ENCODE measurements at regions not wholly inside any gene's neighbourhood (a gene's known extent, or its start where the extent isn't known, plus 50 kb on each side); places are given as distances from the start of the nearest gene placed in this dataset.

DNA sequence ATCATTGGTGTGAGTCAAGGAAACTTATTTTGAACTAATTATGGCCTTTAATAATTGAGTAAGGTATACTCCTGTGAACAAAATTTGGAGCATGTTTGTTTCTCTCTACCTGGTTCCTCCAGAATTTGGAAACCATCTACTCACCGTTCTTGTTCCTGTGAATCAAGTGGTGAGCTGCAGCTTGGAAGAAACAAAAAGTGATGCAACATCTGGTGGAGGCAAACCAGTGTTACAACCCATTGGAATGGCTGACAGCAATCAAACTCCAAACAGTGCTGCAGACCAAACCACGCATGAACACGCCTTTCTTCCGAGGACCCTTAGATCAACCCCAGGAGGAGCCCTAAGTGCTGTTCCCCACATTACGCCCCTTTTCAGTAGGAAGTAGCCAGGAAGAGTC is 104.7 kb upstream of the VASH1 start:
- no peak overlapping the region for H3K27ac ChIP-seq
- no peak for DNase-seq (ENCODE audit: low read depth, low spot score)

- H3K27ac ChIP-seq, result no peak overlapping the region
Observed at GRCh38 chr14:76657404-76657803, 103.9 kb upstream of the VASH1 start.

DNA sequence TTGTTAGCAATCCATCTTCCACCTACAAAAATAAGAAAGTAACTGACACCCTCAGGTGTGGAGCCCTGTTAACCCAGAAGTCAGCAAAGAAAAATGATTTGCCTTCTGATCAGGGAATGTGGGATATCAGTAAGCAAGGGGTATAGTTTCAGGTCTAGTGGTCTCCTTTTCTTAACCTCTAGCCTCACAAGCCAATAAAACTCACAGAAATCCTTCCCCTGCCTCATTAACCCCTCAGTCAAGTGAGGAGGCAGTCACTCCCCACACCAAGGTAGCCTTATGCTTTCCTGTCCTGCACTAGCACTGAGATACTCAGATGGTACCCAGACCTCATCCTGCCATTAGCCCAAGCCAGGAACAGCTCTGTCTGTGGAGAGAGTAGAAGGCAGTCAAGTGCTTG is 103.4 kb upstream of the VASH1 start:
- DNase-seq (ENCODE audit: low read depth, low spot score), result no peak
- H3K27ac ChIP-seq, result no peak overlapping the region

More at GRCh38 chr14:76657404-76657803, 103.9 kb upstream of the VASH1 start:
- DNase-seq (ENCODE audit: low read depth, low spot score), result no peak

DNA sequence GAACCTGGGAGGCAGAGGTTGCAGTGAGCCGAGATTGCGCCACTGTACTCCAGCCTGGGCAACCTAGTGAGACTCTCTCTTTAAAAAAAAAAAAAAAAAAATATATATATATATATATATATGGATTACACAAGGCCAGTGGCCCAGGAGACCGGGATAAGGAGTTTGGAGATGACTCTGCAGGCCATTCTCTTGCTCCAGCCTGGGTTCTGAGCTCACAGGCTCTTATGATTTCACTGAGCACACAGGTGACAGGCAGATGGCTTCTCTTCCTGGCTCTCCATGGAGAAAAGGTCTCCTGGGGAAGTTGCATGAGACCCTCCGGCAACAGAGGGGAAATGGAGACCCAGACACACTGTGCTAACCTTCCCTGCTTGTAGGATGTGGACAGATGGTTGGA is 98.7 kb upstream of the VASH1 start:
- DNase-seq (ENCODE audit: low read depth, low spot score), result no peak
- H3K27ac ChIP-seq, result no peak overlapping the region

DNA sequence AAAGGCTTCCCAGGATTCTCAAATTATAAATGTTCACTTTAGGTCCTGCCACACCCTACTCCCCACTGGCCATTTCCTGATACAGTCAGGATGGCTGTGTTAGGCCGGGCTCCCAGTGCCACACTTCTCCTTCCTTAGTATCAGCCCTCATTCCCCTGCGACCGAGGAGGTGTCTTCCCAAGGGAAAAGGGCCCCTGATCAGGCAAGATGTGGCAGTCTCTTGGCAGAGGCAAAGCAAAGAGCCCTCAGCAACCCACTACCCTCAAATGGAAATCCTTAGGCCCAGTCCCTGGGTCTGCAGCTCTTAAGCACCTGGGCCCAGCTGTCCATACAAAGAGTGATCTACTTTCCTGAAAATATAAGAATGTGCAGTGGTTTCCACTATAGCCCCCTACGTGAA is 96.5 kb upstream of the VASH1 start:
- H3K27ac ChIP-seq, result no peak overlapping the region
- DNase-seq (ENCODE audit: low read depth, low spot score), result no peak

DNA sequence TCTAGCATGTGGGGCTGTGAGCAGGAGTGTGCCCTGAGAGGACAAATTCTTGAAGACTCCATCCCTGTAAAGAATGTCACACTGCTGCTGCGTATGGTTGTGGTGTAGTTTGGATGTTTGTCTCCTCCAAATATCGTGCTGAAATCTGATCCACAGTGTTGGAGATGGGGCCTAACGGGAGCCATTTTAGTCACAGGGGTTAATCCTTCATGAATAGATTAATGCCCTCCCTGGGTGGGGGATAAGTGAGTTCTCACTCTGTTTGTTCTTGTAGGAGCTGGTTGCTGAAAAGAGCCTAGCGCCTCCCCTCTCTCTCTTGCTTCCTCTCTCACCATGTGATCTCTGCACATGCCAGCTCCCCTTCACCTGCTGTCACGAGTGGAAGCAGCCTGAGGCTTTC is 94.5 kb upstream of the VASH1 start:
- DNase-seq (ENCODE audit: low read depth, low spot score), result no peak
- H3K27ac ChIP-seq, result no peak overlapping the region

DNA sequence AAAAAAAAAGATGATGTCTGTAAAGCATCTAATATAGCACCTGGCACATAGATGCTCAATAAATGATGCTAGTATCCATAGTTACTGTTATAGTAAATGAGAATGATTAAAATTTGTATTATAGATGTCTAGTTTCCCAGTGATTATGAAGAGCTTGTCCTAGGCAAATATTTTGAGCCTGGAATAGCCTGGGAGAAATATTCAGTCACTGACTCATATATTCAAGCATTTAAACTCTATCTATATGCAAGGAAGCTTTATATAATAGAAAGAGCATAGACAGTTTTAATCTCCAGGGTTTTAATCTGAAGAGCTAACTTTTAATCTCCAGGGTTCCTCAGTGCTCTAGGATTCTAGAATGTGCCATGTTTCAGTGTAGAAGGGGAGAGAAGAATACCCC is 91.5 kb upstream of the VASH1 start:
- no peak for DNase-seq (ENCODE audit: low read depth, low spot score)
- H3K27ac ChIP-seq, result no peak overlapping the region

DNA sequence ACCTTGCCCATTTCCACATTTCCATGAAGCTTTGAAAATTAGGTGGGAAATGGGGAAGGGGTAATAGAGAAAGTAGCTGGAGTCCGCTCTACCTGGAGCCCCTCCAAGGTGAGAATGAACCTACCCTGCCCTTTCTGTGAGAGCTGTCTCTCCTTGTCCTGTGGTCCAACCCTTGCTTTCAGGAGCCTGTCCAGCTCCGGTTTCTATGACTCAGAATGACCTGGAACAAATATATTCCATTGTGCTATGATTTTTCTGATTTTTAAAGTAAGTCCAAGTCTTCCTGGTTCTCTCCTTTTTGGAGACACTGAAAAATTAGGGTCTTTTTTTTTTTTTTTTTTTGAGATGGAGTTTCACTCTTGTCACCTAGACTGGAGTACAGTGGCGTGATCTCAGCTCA is 89.1 kb upstream of the VASH1 start:
- no peak for DNase-seq (ENCODE audit: low read depth, low spot score)
- no peak overlapping the region for H3K27ac ChIP-seq

DNA sequence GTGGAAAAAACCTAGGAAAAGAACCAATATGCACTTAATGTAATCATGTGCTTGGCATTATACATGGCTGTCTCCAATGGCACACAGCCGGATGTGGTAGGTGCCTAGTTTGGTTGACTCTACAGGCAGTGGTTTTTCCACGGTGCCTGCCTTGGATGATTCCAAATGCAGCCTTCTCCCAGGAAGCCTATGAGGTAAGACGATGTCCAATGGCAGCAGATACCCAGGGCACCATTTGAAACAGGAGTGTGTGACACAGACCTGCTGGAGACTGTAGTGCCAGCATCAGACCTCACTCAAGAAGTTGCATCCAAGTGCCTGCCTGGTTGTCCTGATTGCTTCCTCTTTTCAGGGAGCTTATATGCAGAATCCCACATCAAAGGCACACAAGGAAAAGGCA is 88.0 kb upstream of the VASH1 start:
- no peak for DNase-seq (ENCODE audit: low read depth, low spot score)
- H3K27ac ChIP-seq, result no peak overlapping the region

GRCh38 chr14:76675046-76675445 is 86.2 kb upstream of the VASH1 start:
- DNase-seq (ENCODE audit: low read depth, low spot score), result no peak
- H3K27ac ChIP-seq, result no peak overlapping the region

- no peak overlapping the region for H3K27ac ChIP-seq
Observed at GRCh38 chr14:76676539-76676938, 84.7 kb upstream of the VASH1 start.

DNA sequence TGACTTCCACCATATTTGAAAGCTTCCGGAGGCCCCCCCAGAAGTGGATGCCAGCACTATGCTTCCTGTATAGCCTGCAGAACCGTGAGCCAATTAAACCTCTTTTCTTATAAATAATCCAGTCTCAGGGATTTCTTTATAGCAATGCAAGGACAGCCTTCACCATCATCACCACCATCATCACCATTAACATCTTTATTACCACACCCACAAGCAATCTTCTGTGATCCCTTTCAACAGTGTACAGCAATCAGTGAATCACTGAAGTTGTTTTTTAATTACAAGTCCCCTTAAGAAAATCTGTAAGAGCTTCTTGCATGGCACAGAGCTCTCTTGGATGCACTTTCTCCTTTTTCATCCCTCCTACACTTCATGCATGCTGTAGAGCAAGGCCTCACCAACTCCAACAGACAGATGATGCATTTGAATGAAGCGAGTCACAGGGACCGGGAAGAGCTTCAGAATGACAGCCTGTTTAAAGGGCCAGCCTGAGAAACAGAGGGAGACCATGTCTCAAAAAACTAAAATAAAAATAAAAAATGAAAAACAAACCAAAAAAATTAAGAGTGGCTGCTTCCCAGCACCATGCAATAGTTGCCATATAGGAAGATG is 83.6 kb upstream of the VASH1 start:
- H3K27ac ChIP-seq, result no peak overlapping the region
- no peak for DNase-seq (ENCODE audit: low read depth, low spot score)

More at GRCh38 chr14:76676539-76676938, 84.7 kb upstream of the VASH1 start:
- DNase-seq (ENCODE audit: low read depth, low spot score), result no peak

- H3K27ac ChIP-seq, result no peak overlapping the region
- DNase-seq (ENCODE audit: low read depth, low spot score), result no peak
Observed at GRCh38 chr14:76678244-76678800, 82.9 kb upstream of the VASH1 start.

DNA sequence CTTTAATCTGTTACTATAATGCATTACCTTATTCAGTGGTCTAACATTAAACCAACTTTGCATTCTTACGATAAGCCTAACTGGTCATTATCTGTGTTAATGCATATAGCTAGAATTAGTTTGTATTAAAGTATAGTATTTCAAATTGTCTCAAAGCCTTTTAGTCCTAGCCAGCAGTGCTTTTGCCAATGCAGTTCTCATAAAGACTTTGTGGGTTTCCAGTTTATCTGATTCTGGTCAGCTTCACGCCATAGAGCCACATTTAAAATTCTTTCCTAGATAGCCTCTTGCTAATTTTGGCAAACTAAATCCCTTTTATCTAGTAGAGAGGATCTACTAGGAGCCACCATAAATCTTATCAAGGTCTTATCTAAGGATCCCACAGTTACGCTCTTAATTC is 78.9 kb upstream of the VASH1 start:
- no peak overlapping the region for H3K27ac ChIP-seq
- DNase-seq (ENCODE audit: low read depth, low spot score), result no peak

DNA sequence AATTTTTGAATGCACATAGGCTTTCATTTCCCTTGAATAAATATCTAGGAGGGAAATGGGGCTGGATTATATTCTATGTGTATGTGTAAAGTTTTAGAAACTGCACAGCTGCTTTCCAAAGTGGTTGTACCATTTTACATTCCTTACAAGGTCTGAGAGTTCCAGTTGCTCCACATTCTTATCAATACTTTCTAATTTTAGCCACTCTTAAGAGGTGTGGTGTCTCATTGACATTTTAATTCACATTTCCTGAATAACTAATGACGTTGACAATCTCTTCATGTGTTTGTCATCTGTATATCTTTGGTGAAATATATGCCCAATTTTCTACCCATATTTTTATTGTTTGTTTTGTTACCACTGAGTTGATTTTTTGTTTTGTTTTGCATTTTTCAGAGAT is 74.6 kb upstream of the VASH1 start:
- DNase-seq (ENCODE audit: low read depth, low spot score), result no peak
- no peak overlapping the region for H3K27ac ChIP-seq

DNA sequence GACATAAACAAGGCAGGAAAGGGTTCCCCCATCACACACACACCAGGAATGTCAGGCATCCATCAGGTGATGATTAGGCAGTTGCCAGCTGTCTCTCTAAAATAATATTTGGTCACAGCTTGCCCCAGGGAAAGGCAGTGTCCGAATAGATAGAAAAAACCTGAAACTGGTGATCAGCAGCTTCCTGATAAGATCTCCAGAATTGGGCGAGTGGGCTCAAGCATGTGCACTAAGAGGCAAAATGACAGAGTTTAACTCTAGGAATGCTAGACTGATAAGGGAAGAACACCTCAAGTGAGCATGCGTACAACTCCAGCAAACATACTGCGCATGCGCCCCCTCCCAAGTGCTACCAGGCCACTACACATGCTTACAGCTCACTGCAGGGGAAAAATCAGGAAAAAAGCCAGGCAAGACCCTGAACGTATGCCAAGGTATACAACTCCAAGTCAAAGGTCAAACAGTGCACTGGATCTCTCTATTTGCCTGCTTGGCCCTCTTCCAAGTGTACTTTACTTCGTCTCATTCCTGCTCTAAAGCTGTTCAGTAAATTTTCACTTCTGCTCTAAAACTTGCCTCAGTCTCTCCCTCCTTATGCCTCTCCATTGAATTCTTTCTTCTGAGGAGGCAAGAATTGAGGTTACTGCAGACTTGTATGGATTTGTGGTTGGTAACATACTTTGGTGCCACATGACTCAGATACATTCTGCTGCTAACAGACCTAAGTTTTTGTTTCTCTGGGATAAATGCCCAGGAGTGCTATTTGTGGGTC is 73.5 kb upstream of the VASH1 start:
- DNase-seq (ENCODE audit: low read depth, low spot score), result no peak
- H3K27ac ChIP-seq, result no peak overlapping the region

DNA sequence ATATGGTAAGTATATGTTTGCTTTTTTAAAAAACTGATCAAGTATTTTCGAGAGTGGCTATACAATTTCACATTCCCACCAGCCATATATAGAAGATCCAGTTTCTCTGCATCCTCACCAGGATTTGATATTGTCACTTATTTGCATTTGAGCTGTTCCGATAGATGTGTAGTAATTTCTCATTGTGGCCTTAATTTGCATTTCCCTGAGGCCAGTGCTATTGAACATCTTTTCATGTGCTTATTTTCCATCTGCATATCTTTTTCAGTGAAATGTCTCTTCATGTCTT is 72.9 kb upstream of the VASH1 start:
- no peak overlapping the region for H3K27ac ChIP-seq
- DNase-seq (ENCODE audit: low read depth, low spot score), result no peak

DNA sequence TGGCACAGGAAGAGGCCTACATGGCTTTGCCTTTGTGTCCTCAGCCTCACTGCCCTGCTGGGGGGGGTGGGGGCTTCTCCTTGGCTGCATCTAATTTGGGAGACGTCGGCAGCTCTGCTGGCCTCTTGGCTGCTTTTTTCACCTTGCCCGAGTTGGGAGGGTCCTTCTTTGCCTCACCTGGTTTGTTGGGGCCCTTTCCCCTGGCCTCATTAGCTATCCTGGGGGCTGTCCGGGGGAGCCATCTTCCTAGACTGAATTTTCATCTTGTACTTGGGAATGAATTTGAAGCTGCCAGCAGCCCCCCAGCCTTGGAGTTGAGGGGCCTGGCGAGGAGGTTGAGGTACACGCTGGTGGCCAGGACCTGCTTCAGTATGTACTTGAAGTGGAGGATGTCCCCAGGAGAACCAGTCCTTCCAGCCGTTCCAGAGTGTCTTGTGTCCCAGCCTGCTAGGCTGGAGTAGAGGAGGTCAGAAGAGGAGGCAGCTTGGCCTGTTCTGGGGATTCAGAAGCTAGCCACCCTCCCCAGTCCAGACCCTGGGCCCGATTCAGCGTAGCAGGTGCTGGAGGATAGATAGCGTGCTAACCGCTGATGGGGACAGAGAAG is 70.7 kb upstream of the VASH1 start:
- no peak for DNase-seq (ENCODE audit: low read depth, low spot score)
- H3K27ac ChIP-seq, result no peak overlapping the region

- H3K27ac ChIP-seq, result no peak overlapping the region
- no peak for DNase-seq (ENCODE audit: low read depth, low spot score)
Observed at GRCh38 chr14:76694106-76694505, 67.2 kb upstream of the VASH1 start.

- no peak for DNase-seq (ENCODE audit: low read depth, low spot score)
- H3K27ac ChIP-seq, result no peak overlapping the region
Observed at GRCh38 chr14:76695263-76695920, 65.9 kb upstream of the VASH1 start.

GRCh38 chr14:76696361-76696760 is 64.9 kb upstream of the VASH1 start:
- no peak overlapping the region for H3K27ac ChIP-seq
- no peak for DNase-seq (ENCODE audit: low read depth, low spot score)
